Inflammatory macrophage treated with lipopolysaccharide for 1 hour (primary cell): ENCODE measurements at regions not wholly inside any gene's neighbourhood (a gene's known extent, or its start where the extent isn't known, plus 50 kb on each side); places are given as distances from the start of the nearest gene placed in this dataset.
"Not testable (repeated sequence)": the region's sequence is repeated elsewhere in the genome, so short reads cannot be mapped to it uniquely, and the experiment has no call there.

Experiments
- DNase-seq, 2 donors: peaks; one replicate each; pipeline ENCODE4 v3.0.0-alpha.2; 2020 to 2022

GRCh38 chr1:95631695-95632094 is 397.7 kb downstream of the RWDD3 start:
- no peak for DNase-seq

GRCh38 chr1:95635811-95636210 is 401.8 kb downstream of the RWDD3 start:
- DNase-seq: no peak

DNA sequence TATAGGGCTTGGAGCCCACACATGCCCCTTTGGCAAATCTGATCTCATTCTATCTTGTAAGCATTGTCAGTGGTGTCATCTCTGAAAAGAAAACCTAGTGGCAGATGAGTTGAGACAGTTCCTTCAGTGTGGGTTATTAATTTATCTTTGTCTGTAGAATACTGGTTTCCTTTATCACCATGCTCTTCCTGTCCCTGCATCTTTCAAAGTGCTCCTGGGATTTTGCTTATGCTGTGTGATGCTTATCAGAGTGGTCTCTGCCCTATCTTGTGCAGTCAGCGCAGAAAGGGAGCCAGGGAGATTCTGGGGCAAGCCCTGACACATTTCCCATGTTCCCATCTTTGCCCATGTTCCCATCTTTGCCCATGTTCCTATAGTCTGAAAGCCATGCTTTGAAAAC is 402.9 kb downstream of the RWDD3 start:
- no peak for DNase-seq

GRCh38 chr1:95640746-95641145 is 406.7 kb downstream of the RWDD3 start:
- no peak for DNase-seq

GRCh38 chr1:95641386-95641785 is 407.4 kb downstream of the RWDD3 start:
- no peak for DNase-seq

DNA sequence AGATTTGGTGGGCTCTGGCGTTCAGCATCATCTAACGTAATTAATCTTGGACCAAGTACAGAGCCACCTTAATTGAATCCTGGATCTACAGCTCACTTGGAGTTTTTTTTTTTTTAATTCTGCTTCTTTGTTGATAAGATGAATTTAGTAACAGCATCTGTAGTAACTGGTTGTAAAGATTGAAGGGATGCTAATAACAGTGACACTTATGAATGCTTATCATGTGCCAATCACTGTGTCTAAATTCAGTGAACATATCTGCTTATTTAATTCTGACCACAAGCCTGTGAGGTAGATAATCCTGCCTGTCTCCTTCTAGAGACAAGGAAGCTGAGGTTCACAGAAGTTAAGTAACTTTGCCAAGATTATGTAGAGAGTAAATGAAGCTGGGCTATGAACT is 408.0 kb downstream of the RWDD3 start:
- no peak for DNase-seq

GRCh38 chr1:95643071-95643470 is 409.1 kb downstream of the RWDD3 start:
- DNase-seq: no peak

DNA sequence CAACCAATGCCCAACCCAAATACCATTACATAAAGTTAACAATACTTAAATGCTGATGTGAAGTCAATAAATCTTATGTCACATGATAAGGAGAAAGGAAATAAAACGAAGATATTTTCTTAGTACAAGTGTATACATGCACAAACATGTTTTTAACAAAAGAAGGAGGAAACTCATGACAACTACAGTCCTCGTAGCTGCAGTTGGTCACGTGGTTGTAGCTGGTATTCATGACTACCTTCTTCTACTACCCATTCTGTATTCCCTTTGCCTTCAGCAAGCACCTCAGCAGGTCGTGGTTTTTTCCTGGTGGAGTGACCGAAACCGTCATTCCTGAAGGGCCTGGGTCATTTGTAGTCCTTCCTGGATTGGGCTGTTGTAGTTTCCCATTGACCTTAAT is 411.1 kb downstream of the RWDD3 start:
- DNase-seq: not testable (repeated sequence)

DNA sequence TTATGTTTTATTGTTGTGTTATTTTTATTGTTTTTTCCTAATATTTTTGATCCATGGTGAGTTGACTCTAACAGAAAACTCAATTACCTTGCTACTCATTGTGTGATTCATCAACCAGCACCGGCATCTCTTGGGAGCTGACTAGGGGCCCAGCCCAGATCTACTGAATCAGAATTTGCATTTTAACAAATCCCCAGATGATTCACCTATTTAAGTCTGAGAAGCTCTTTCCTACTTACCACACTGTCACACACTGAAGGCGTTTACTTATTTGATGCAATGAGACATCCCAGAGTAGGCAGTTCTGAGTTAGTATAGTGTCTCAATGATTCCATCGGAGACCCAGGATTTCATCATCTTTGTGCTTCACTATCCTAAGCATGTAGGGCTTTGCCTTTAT is 416.6 kb downstream of the RWDD3 start:
- DNase-seq: no peak

DNA sequence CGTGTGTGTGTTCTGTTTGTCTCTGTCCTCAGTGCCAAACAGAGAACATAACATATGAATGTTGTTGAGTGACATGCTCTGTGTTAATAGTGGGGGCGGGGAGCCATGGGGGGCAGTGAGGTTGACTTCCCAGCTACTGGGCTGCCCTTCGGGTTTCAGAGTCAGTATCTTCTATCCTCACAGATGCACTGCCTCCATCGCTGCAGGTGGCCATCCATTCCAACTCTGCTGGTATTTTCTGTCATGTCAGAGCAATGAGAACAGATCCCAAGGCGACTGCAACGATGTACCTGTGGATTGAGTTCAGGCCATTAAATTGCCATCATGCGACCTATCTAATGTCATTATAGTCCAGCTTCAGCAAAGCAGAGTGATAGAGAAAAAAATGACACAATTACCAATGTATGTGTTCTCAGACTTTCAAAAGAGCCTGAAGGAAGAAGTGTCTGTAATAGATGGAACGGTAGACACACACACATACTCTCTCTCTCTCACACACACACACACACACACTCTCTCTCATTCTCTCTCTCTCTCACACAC is 418.5 kb downstream of the RWDD3 start:
- DNase-seq: no peak

DNA sequence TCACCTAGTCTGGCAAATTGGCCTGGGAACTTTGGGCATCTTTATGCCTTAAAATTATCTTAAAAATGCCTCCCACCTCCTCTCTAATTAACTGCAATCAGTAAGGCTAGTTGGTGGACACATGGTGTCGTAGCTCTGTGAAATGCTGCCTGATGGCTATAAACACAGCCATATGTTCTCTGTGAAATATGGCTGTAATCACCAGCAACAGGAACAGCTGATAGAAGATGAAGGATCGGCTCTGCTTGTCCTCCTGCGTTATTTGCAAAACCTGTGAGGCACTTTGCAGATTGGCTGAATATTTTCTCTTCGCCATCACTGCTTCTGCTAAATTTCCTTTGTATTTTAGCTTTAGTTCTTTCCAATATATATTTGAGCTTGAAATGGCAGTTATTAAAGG is 419.6 kb downstream of the RWDD3 start:
- no peak for DNase-seq

GRCh38 chr1:95655321-95656020 is 421.5 kb downstream of the RWDD3 start:
- no peak for DNase-seq

GRCh38 chr1:95657248-95657647 is 423.2 kb downstream of the RWDD3 start:
- no peak for DNase-seq

GRCh38 chr1:95659166-95659565 is 425.2 kb downstream of the RWDD3 start:
- DNase-seq: no peak

GRCh38 chr1:95659588-95659987 is 425.6 kb downstream of the RWDD3 start:
- no peak for DNase-seq

DNA sequence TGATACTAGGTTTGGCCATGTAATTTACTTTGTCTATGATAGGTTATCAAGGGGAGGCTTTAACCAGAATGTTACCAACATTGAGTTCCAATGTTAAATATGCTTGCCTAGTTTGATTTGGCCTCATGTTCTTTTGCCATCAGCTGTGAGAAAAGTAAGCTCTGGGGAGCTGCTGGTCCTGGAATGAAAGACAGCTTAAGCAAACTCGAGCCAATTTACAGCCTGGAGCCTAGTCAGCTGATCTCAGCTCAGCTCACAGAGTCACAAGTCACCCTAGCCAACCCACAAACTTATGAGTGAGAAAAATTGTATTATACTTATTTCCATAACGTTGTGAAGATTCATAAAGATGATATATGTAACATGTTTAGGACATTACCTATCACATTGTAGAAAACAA is 426.7 kb downstream of the RWDD3 start:
- DNase-seq: no peak

- DNase-seq: not testable (repeated sequence)
Measured at GRCh38 chr1:95663530-95663929, 429.5 kb downstream of the RWDD3 start.

DNA sequence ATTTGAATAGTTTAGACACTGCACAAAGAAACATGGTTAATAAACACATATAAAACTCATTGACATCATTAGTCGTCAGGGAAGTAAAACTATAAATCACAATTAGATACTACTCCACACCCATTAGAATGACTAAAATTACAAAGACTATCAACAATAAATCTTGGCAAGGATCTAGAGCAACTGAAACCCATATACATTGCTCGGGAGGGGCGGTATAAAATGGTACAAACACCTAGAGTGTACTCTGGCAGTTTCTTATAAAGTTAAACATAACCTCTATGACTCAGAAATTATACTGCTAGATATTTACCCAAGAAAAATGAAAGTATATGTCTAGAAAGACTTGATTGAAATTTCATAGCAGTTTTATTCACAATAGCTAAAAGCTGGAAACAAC is 434.2 kb downstream of the RWDD3 start:
- no peak for DNase-seq

GRCh38 chr1:95669638-95670037 is 435.6 kb downstream of the RWDD3 start:
- DNase-seq: not testable (repeated sequence)

DNA sequence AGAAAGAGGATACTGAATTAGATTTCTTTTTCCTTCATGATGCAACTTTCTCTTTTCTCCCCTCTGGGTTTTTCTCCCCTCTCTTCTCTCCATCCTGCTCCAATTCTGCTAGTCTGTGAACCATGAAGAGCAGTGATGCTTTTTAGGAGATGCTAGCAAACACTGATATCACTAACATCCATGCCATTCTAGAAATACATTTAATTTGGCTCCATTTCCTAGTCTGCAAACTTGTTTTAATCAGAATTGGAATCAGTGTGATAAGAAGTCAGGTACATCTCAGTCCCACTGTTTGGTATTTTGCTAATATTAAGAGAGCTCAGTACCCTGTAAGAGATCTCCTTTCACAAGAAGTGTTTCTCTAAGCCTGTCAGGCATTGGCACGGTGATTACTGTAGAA is 437.1 kb downstream of the RWDD3 start:
- DNase-seq: no peak

- DNase-seq: no peak
Measured at GRCh38 chr1:95679262-95679661, 445.3 kb downstream of the RWDD3 start.

GRCh38 chr1:95685081-95685480 is 451.1 kb downstream of the RWDD3 start:
- no peak for DNase-seq

GRCh38 chr1:95686217-95686616 is 452.2 kb downstream of the RWDD3 start:
- DNase-seq: no peak

- no peak for DNase-seq
Measured at GRCh38 chr1:95699149-95699953, 465.3 kb downstream of the RWDD3 start.
